Endodermal cell (in vitro differentiated cells): ENCODE measurements at regions not wholly inside any gene's neighbourhood (a gene's known extent, or its start where the extent isn't known, plus 50 kb on each side); places are given as distances from the start of the nearest gene placed in this dataset.

Experiments used
- DNase-seq: peaks from one replicate; pipeline ENCODE4 v3.0.0-alpha.2; 2017
- H3K27ac ChIP-seq: 2 replicates; pipeline ENCODE4 v1.5.1; 2013; ENCODE audit warnings: mild to moderate bottlenecking, low read depth, low read length, moderate library complexity
- H3K27me3 ChIP-seq: 2 replicates; pipeline ENCODE4 v1.6.1; 2013; ENCODE audit warnings: mild to moderate bottlenecking, low read length, moderate library complexity; ENCODE audit not compliant: insufficient read depth, control insufficient read depth, poor library complexity, severe bottlenecking
- H3K36me3 ChIP-seq: 2 replicates; pipeline ENCODE4 v1.7.0; 2013; ENCODE audit warnings: mild to moderate bottlenecking, low read length, moderate library complexity; ENCODE audit not compliant: control insufficient read depth, insufficient read depth
- H3K4me1 ChIP-seq: one replicate; pipeline ENCODE4 v1.7.0; 2013; ENCODE audit warnings: low read length; ENCODE audit not compliant: control insufficient read depth, insufficient read depth
- H3K4me3 ChIP-seq: 2 replicates; pipeline ENCODE4 v1.5.1; 2013; ENCODE audit warnings: mild to moderate bottlenecking, low read length, moderate library complexity
- H3K9ac ChIP-seq: 2 replicates; pipeline ENCODE4 v1.6.1; 2013; ENCODE audit warnings: mild to moderate bottlenecking, low read length, moderate library complexity; ENCODE audit not compliant: poor library complexity, severe bottlenecking; ENCODE audit errors: extremely low read depth
- H3K9me3 ChIP-seq: 2 replicates; pipeline ENCODE4 v1.6.1; 2013; ENCODE audit warnings: mild to moderate bottlenecking, low read length, moderate library complexity; ENCODE audit not compliant: control insufficient read depth
- H3K27ac Mint-ChIP-seq: 2 replicates; pipeline ENCODE4 v1.8.0; 2020; ENCODE audit warnings: mixed read lengths
- H3K27me3 Mint-ChIP-seq: 2 replicates; pipeline ENCODE4 v1.8.0; 2021; ENCODE audit warnings: mild to moderate bottlenecking, mixed read lengths; ENCODE audit not compliant: insufficient read depth
- H3K36me3 Mint-ChIP-seq: 2 replicates; pipeline ENCODE4 v1.8.0; 2020; ENCODE audit warnings: low read depth, mixed read lengths
- H3K4me1 Mint-ChIP-seq: 2 replicates; pipeline ENCODE4 v1.8.0; 2020; ENCODE audit warnings: mixed read lengths
- H3K4me3 Mint-ChIP-seq: 2 replicates; pipeline ENCODE4 v1.8.0; 2020; ENCODE audit warnings: mild to moderate bottlenecking, moderate library complexity, mixed read lengths
- H3K9me3 Mint-ChIP-seq: 2 replicates; pipeline ENCODE4 v1.8.0; 2020; ENCODE audit warnings: mild to moderate bottlenecking, mixed read lengths
- CTCF ChIP-seq: fragments of 200-600 bp; sonication (generic); conservative IDR thresholded peaks from 2 replicates; pipeline ENCODE4 v1.5.0; 2021; ENCODE audit warnings: antibody characterized with exemption, mild to moderate bottlenecking
- WGBS, 2 experiments: methylation state at CpG; one replicate each; pipeline versions ENCODE4 v1.1.5 to v1.1.7; 2013; ENCODE audit warnings: missing lambda C conversion rate in 2 of 2, mixed read lengths in 1 of 2; ENCODE audit not compliant: insufficient coverage in 1 of 2, insufficient read length in 1 of 2; 5-methylcytosine and 5-hydroxymethylcytosine counted together

GRCh38 chr4:152258804-152259708 is 276.8 kb downstream of the FBXW7 start:
- Histone ChIP-seq H3K27me3 (no peaks in the 10 kb centered on the region), H3K4me1 (no peaks in the 10 kb centered on the region), H3K36me3 (no peaks in the 10 kb centered on the region), H3K9me3 (peaks cover 8% of the 10 kb centered on the region), H3K4me3 (no peak overlapping the region), H3K27ac (no peak overlapping the region), H3K9ac (no peak overlapping the region)
- no peak overlapping the region for H3K4me3 Mint-ChIP-seq
- H3K36me3 Mint-ChIP-seq: no peaks in the 10 kb centered on the region
- 85 to 89% methylated on average over 4 to 8 of the region's 8 CpGs for WGBS, 2 experiments
- no peaks in the 10 kb centered on the region for H3K27me3 Mint-ChIP-seq
- peaks cover 4% of the 10 kb centered on the region for H3K4me1 Mint-ChIP-seq
- DNase-seq: no peak
- no peak overlapping the region for H3K27ac Mint-ChIP-seq
- TF ChIP-seq CTCF: no peak
- peaks cover 2% of the 10 kb centered on the region for H3K9me3 Mint-ChIP-seq

- Mint-ChIP-seq H3K4me3 (no peak overlapping the region), H3K4me1 (peaks cover 4% of the 10 kb centered on the region), H3K36me3 (no peaks in the 10 kb centered on the region), H3K27me3 (no peaks in the 10 kb centered on the region), H3K9me3 (peaks cover 2% of the 10 kb centered on the region), H3K27ac (no peak overlapping the region)
- no peak for TF ChIP-seq CTCF
- DNase-seq: no peak
- H3K9me3 ChIP-seq: peaks cover 8% of the 10 kb centered on the region
- no peak overlapping the region for H3K9ac ChIP-seq
- H3K4me3 ChIP-seq: no peak overlapping the region
- H3K27ac ChIP-seq: no peak overlapping the region
- no peaks in the 10 kb centered on the region for H3K36me3 ChIP-seq
- H3K4me1 ChIP-seq: no peaks in the 10 kb centered on the region
- 74% methylated on average over 2 of the region's 5 CpGs; no CpG with 5 or more reads in 1 of the 2 experiments for WGBS, 2 experiments
- H3K27me3 ChIP-seq: no peaks in the 10 kb centered on the region
These were observed 277.5 kb downstream of the FBXW7 start for GRCh38 chr4:152258391-152258790.

DNA sequence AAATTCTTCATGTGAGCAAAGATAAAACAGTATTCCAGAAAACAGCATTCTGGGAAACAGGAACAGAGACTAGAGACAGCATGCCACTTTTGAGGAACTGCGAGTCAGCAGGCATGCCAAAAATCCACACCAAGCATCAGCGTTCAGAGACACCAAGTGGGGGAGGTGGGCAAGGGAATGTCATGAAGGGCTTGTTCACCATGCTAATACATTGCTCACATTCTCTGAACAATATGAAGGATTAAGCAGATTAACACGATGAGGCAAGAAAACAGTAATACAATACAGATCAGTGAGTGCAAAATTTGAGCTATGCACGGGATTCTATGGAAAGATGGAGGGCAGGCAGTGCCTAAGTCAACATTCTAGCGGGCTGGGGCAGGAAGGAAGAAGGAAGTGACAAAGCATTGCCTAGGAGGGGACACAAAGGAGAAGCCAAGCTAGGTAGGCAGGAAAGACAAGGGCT is 278.3 kb downstream of the FBXW7 start:
- Histone ChIP-seq H3K4me1 (no peaks in the 10 kb centered on the region), H3K27ac (no peak overlapping the region), H3K9ac (no peak overlapping the region), H3K27me3 (no peaks in the 10 kb centered on the region), H3K9me3 (peaks cover 13% of the 10 kb centered on the region), H3K36me3 (no peaks in the 10 kb centered on the region), H3K4me3 (no peak overlapping the region)
- no peak overlapping the region for H3K27ac Mint-ChIP-seq
- peak; percentile 68 for DNase-seq
- H3K27me3 Mint-ChIP-seq: no peaks in the 10 kb centered on the region
- 78 to 88% methylated on average over 5 of the region's 5 CpGs for WGBS, 2 experiments
- no peaks in the 10 kb centered on the region for H3K36me3 Mint-ChIP-seq
- peaks cover 4% of the 10 kb centered on the region for H3K4me1 Mint-ChIP-seq
- no peak for TF ChIP-seq CTCF
- H3K4me3 Mint-ChIP-seq: no peak overlapping the region
- peaks cover 5% of the 10 kb centered on the region for H3K9me3 Mint-ChIP-seq
